D341Med (cell line): ENCODE measurements at regions not wholly inside any gene's neighbourhood (a gene's known extent, or its start where the extent isn't known, plus 50 kb on each side); places are given as distances from the start of the nearest gene placed in this dataset.
"Not testable (repeated sequence)": the region's sequence is repeated elsewhere in the genome, so short reads cannot be mapped to it uniquely, and the experiment has no call there.

Experiments
- DNase-seq: peaks from one replicate; pipeline ENCODE4 v3.0.0; 2012; ENCODE audit warnings: low spot score

GRCh38 chr5:38148021-38148625, 110.2 kb upstream of the EGFLAM start:
- no peak for DNase-seq

- DNase-seq, result no peak
Observed at GRCh38 chr5:38143384-38143783, 115.0 kb upstream of the EGFLAM start.

- no peak for DNase-seq
Observed at GRCh38 chr5:38141665-38142064, 116.7 kb upstream of the EGFLAM start.

- DNase-seq, result no peak
Observed at GRCh38 chr5:38138574-38138973, 119.8 kb upstream of the EGFLAM start.

GRCh38 chr5:38135486-38136039, 122.8 kb upstream of the EGFLAM start:
- DNase-seq, result no peak

GRCh38 chr5:38134810-38135209, 123.5 kb upstream of the EGFLAM start:
- DNase-seq, result no peak

GRCh38 chr5:38134294-38134693, 124.1 kb upstream of the EGFLAM start:
- DNase-seq, result not testable (repeated sequence)

- DNase-seq, result no peak
Observed at GRCh38 chr5:38131686-38132085, 126.7 kb upstream of the EGFLAM start.

- no peak for DNase-seq
Observed at GRCh38 chr5:38124321-38124720, 134.0 kb upstream of the EGFLAM start.

GRCh38 chr5:38121420-38121819, 136.9 kb upstream of the EGFLAM start:
- no peak for DNase-seq

- no peak for DNase-seq
Observed at GRCh38 chr5:38119836-38120235, 138.5 kb upstream of the EGFLAM start.

- no peak for DNase-seq
Observed at GRCh38 chr5:38117784-38118479, 140.4 kb upstream of the EGFLAM start.

GRCh38 chr5:38115318-38115827, 143.0 kb upstream of the EGFLAM start:
- DNase-seq, result no peak

- DNase-seq, result no peak
Observed at GRCh38 chr5:38113880-38114279, 144.5 kb upstream of the EGFLAM start.

- no peak for DNase-seq
Observed at GRCh38 chr5:38113456-38113855, 144.9 kb upstream of the EGFLAM start.

- DNase-seq, result no peak
Observed at GRCh38 chr5:38112938-38113337, 145.4 kb upstream of the EGFLAM start.

- DNase-seq, result no peak
Observed at GRCh38 chr5:38110130-38110529, 148.2 kb upstream of the EGFLAM start.

- DNase-seq, result no peak
Observed at GRCh38 chr5:38107096-38107495, 151.3 kb upstream of the EGFLAM start.

- DNase-seq, result no peak
Observed at GRCh38 chr5:38105801-38106200, 152.6 kb upstream of the EGFLAM start.

GRCh38 chr5:38105231-38105570, 153.2 kb upstream of the EGFLAM start:
- no peak for DNase-seq

GRCh38 chr5:38104497-38105230, 153.7 kb upstream of the EGFLAM start:
- DNase-seq, result no peak

GRCh38 chr5:38101897-38102296, 156.5 kb upstream of the EGFLAM start:
- DNase-seq, result no peak
